ENCODE measurements at regions not wholly inside any gene's neighbourhood (a gene's known extent, or its start where the extent isn't known, plus 50 kb on each side); places are given as distances from the start of the nearest gene placed in this dataset.

GRCh38 chr15:53216036-53216435 lies 425.9 kb upstream of the ONECUT1 start:
- Histone ChIP-seq H3K27me3 (replicated peaks in 1 of 2; ENCODE audit: control insufficient read depth in 2 of 2, extremely low read depth in 1 of 2, insufficient read depth in 2 of 2, low read length in 1 of 2) (no peaks in the 10 kb centered on the region), H3K36me3 (ENCODE audit: control insufficient read depth in 2 of 2, extremely low read depth in 1 of 2, insufficient read depth in 1 of 2, low read length in 1 of 2) (no peaks in the 10 kb centered on the region), H3K4me1 (ENCODE audit: control insufficient read depth in 1 of 2, extremely low read depth in 1 of 2, insufficient read depth in 2 of 2, low read length in 2 of 2) (no peaks in the 10 kb centered on the region), H3K9me3 (no peaks in the 10 kb centered on the region), H3K27ac (ENCODE audit: low read length) (no peak overlapping the region), H3K4me3 (ENCODE audit: control insufficient read depth in 1 of 2, extremely low read depth in 1 of 2, low read length in 1 of 2) (no peak overlapping the region)
- no peak for ATAC-seq (replicated peaks in 1 of 4)
- no CpG with 5 or more reads among the region's 3 CpGs for WGBS (ENCODE audit: insufficient coverage)
- no peak for DNase-seq
- ChIA-PET CTCF (no interaction called here), POLR2A (no interaction called here)
- Mint-ChIP-seq H3K36me3 (no peaks in the 10 kb centered on the region), H3K4me1 (no peaks in the 10 kb centered on the region), H3K9me3 (no peaks in the 10 kb centered on the region), H3K27me3 (peaks cover 4 to 5% of the 10 kb centered on the region in 2 donors), H3K27ac (no peak overlapping the region), H3K4me3 (no peak overlapping the region)

- H3K27ac Mint-ChIP-seq: no peak overlapping the region
- Histone ChIP-seq H3K36me3 (ENCODE audit: control insufficient read depth in 2 of 2, extremely low read depth in 1 of 2, insufficient read depth in 1 of 2, low read length in 1 of 2) (no peaks in the 10 kb centered on the region), H3K27ac (ENCODE audit: low read length) (no peak overlapping the region), H3K27me3 (replicated peaks in 1 of 2; ENCODE audit: control insufficient read depth in 2 of 2, extremely low read depth in 1 of 2, insufficient read depth in 2 of 2, low read length in 1 of 2) (no peaks in the 10 kb centered on the region), H3K4me3 (ENCODE audit: control insufficient read depth in 1 of 2, extremely low read depth in 1 of 2, low read length in 1 of 2) (no peak overlapping the region), H3K9me3 (no peaks in the 10 kb centered on the region), H3K4me1 (ENCODE audit: control insufficient read depth in 1 of 2, extremely low read depth in 1 of 2, insufficient read depth in 2 of 2, low read length in 2 of 2) (no peaks in the 10 kb centered on the region)
- DNase-seq (no peak), ATAC-seq (replicated peaks in 1 of 4) (no peak)
- H3K27me3 Mint-ChIP-seq: peaks cover under 1 to 7% of the 10 kb centered on the region in 2 donors
- CTCF ChIA-PET: no interaction called here
- H3K4me3 Mint-ChIP-seq: no peak overlapping the region
- H3K9me3 Mint-ChIP-seq: no peaks in the 10 kb centered on the region
- POLR2A ChIA-PET: interaction anchor here in 1 of 2 donors (0.6 kb wide), 1 partner anchor 1967 kb away, joined by 4 read pairs; no protein-coding TSS in a partner anchor
- no peaks in the 10 kb centered on the region for H3K4me1 Mint-ChIP-seq
- no peaks in the 10 kb centered on the region for H3K36me3 Mint-ChIP-seq
Measured at GRCh38 chr15:53213336-53213735, 423.2 kb upstream of the ONECUT1 start.

- Mint-ChIP-seq H3K9me3 (no peaks in the 10 kb centered on the region), H3K36me3 (no peaks in the 10 kb centered on the region), H3K27me3 (peaks cover 0 to 7% of the 10 kb centered on the region in 2 donors), H3K4me3 (no peak overlapping the region), H3K4me1 (no peaks in the 10 kb centered on the region), H3K27ac (no peak overlapping the region)
- 90% methylated on average over 2 of the region's 4 CpGs for WGBS (ENCODE audit: insufficient coverage)
- H3K27ac ChIP-seq (ENCODE audit: low read length): no peak overlapping the region
- H3K4me3 ChIP-seq (ENCODE audit: control insufficient read depth in 1 of 2, extremely low read depth in 1 of 2, low read length in 1 of 2): no peak overlapping the region
- no peak for DNase-seq
- H3K27me3 ChIP-seq (replicated peaks in 1 of 2; ENCODE audit: control insufficient read depth in 2 of 2, extremely low read depth in 1 of 2, insufficient read depth in 2 of 2, low read length in 1 of 2): no peaks in the 10 kb centered on the region
- H3K36me3 ChIP-seq (ENCODE audit: control insufficient read depth in 2 of 2, extremely low read depth in 1 of 2, insufficient read depth in 1 of 2, low read length in 1 of 2): no peaks in the 10 kb centered on the region
- H3K4me1 ChIP-seq (ENCODE audit: control insufficient read depth in 1 of 2, extremely low read depth in 1 of 2, insufficient read depth in 2 of 2, low read length in 2 of 2): no peaks in the 10 kb centered on the region
- ChIA-PET POLR2A (interaction anchor here in 1 of 2 donors (0.6 kb wide), 1 partner anchor 1968 kb away, joined by 4 read pairs; no protein-coding TSS in a partner anchor), CTCF (no interaction called here)
- H3K9me3 ChIP-seq: no peaks in the 10 kb centered on the region
- ATAC-seq (replicated peaks in 1 of 4): no peak
Measured at GRCh38 chr15:53212785-53213184, 422.6 kb upstream of the ONECUT1 start.

GRCh38 chr15:53210653-53211052 lies 420.5 kb upstream of the ONECUT1 start:
- Mint-ChIP-seq H3K9me3 (peaks cover 0 to 8% (median 4%) of the 10 kb centered on the region in 3 donors), H3K4me3 (no peak overlapping the region), H3K27ac (no peak overlapping the region), H3K27me3 (peaks cover 5 to 7% of the 10 kb centered on the region in 2 donors), H3K4me1 (no peaks in the 10 kb centered on the region), H3K36me3 (no peaks in the 10 kb centered on the region)
- no CpG with 5 or more reads among the region's 3 CpGs for WGBS (ENCODE audit: insufficient coverage)
- no peak overlapping the region for H3K4me3 ChIP-seq (ENCODE audit: control insufficient read depth in 1 of 2, extremely low read depth in 1 of 2, low read length in 1 of 2)
- DNase-seq (no peak), ATAC-seq (replicated peaks in 1 of 4) (no peak)
- H3K27ac ChIP-seq (ENCODE audit: low read length): no peak overlapping the region
- POLR2A ChIA-PET: no interaction called here
- CTCF ChIA-PET: no interaction called here
- H3K9me3 ChIP-seq: no peaks in the 10 kb centered on the region
- no peaks in the 10 kb centered on the region for H3K36me3 ChIP-seq (ENCODE audit: control insufficient read depth in 2 of 2, extremely low read depth in 1 of 2, insufficient read depth in 1 of 2, low read length in 1 of 2)
- H3K27me3 ChIP-seq (replicated peaks in 1 of 2; ENCODE audit: control insufficient read depth in 2 of 2, extremely low read depth in 1 of 2, insufficient read depth in 2 of 2, low read length in 1 of 2): no peaks in the 10 kb centered on the region
- H3K4me1 ChIP-seq (ENCODE audit: control insufficient read depth in 1 of 2, extremely low read depth in 1 of 2, insufficient read depth in 2 of 2, low read length in 2 of 2): no peaks in the 10 kb centered on the region

- no peak overlapping the region for H3K4me3 Mint-ChIP-seq
- POLR2A ChIA-PET: no interaction called here
- WGBS (ENCODE audit: insufficient coverage): 71% methylated on average over 2 of the region's 9 CpGs
Measured at GRCh38 chr15:53209396-53210042, 419.4 kb upstream of the ONECUT1 start.

GRCh38 chr15:53208751-53209150 lies 418.6 kb upstream of the ONECUT1 start:
- Histone ChIP-seq H3K27ac (ENCODE audit: low read length) (no peak overlapping the region), H3K4me1 (ENCODE audit: control insufficient read depth in 1 of 2, extremely low read depth in 1 of 2, insufficient read depth in 2 of 2, low read length in 2 of 2) (no peaks in the 10 kb centered on the region), H3K27me3 (replicated peaks in 1 of 2; ENCODE audit: control insufficient read depth in 2 of 2, extremely low read depth in 1 of 2, insufficient read depth in 2 of 2, low read length in 1 of 2) (no peaks in the 10 kb centered on the region), H3K4me3 (ENCODE audit: control insufficient read depth in 1 of 2, extremely low read depth in 1 of 2, low read length in 1 of 2) (no peak overlapping the region), H3K36me3 (ENCODE audit: control insufficient read depth in 2 of 2, extremely low read depth in 1 of 2, insufficient read depth in 1 of 2, low read length in 1 of 2) (no peaks in the 10 kb centered on the region), H3K9me3 (no peaks in the 10 kb centered on the region)
- DNase-seq (no peak), ATAC-seq (replicated peaks in 1 of 4) (no peak)
- CTCF ChIA-PET: no interaction called here
- Mint-ChIP-seq H3K27me3 (peaks cover 4 to 12% of the 10 kb centered on the region in 2 donors), H3K9me3 (peaks cover 0 to 9% (median 4%) of the 10 kb centered on the region in 3 donors), H3K4me1 (no peaks in the 10 kb centered on the region), H3K36me3 (no peaks in the 10 kb centered on the region), H3K4me3 (no peak overlapping the region), H3K27ac (no peak overlapping the region)
- no CpG with 5 or more reads among the region's 4 CpGs for WGBS (ENCODE audit: insufficient coverage)
- POLR2A ChIA-PET: no interaction called here

More at GRCh38 chr15:53209396-53210042, 419.4 kb upstream of the ONECUT1 start:
- Histone ChIP-seq H3K36me3 (ENCODE audit: control insufficient read depth in 2 of 2, extremely low read depth in 1 of 2, insufficient read depth in 1 of 2, low read length in 1 of 2) (no peaks in the 10 kb centered on the region), H3K27ac (ENCODE audit: low read length) (no peak overlapping the region), H3K4me3 (ENCODE audit: control insufficient read depth in 1 of 2, extremely low read depth in 1 of 2, low read length in 1 of 2) (no peak overlapping the region), H3K27me3 (replicated peaks in 1 of 2; ENCODE audit: control insufficient read depth in 2 of 2, extremely low read depth in 1 of 2, insufficient read depth in 2 of 2, low read length in 1 of 2) (no peaks in the 10 kb centered on the region), H3K4me1 (ENCODE audit: control insufficient read depth in 1 of 2, extremely low read depth in 1 of 2, insufficient read depth in 2 of 2, low read length in 2 of 2) (no peaks in the 10 kb centered on the region), H3K9me3 (no peaks in the 10 kb centered on the region)
- Mint-ChIP-seq H3K27ac (no peak overlapping the region), H3K27me3 (peaks cover 6 to 7% of the 10 kb centered on the region in 2 donors), H3K36me3 (no peaks in the 10 kb centered on the region), H3K9me3 (peaks cover 0 to 9% (median 4%) of the 10 kb centered on the region in 3 donors), H3K4me1 (no peaks in the 10 kb centered on the region)
- ATAC-seq (replicated peaks in 1 of 4) (no peak), DNase-seq (no peak)
- CTCF ChIA-PET: no interaction called here

DNA sequence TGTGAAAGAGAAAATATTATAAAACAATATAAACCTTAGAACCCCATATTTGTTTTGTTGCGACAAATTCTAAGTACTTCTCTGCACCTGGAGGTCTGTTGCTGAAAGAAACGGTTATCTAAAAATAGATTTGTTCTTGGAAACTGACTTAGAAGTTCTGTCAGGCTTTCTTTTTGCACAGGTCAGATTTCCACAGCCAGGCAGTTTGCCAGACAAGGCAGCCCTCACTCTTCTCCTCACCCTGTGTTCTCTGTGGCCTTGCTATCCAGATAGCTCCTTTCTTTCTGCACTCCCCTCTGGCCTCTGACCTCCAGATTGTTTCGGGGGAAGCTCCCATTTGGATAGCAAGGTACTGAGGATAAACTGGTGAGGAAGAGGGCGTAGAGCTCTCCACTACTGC lies 413.3 kb upstream of the ONECUT1 start:
- no peak for DNase-seq
- Mint-ChIP-seq H3K36me3 (no peaks in the 10 kb centered on the region), H3K4me1 (no peaks in the 10 kb centered on the region), H3K27ac (no peak overlapping the region), H3K9me3 (peaks cover 0 to 9% (median 4%) of the 10 kb centered on the region in 3 donors), H3K27me3 (peaks cover 7 to 23% of the 10 kb centered on the region in 2 donors), H3K4me3 (no peak overlapping the region)
- no peaks in the 10 kb centered on the region for H3K27me3 ChIP-seq (replicated peaks in 1 of 2; ENCODE audit: control insufficient read depth in 2 of 2, extremely low read depth in 1 of 2, insufficient read depth in 2 of 2, low read length in 1 of 2)
- ATAC-seq (replicated peaks in 1 of 4): no peak
- ChIA-PET CTCF (no interaction called here), POLR2A (no interaction called here)
- WGBS (ENCODE audit: insufficient coverage): 40% methylated on average over 1 of the region's 4 CpGs
- no peak overlapping the region for H3K27ac ChIP-seq (ENCODE audit: low read length)
- H3K36me3 ChIP-seq (ENCODE audit: control insufficient read depth in 2 of 2, extremely low read depth in 1 of 2, insufficient read depth in 1 of 2, low read length in 1 of 2): no peaks in the 10 kb centered on the region
- no peaks in the 10 kb centered on the region for H3K9me3 ChIP-seq
- no peak overlapping the region for H3K4me3 ChIP-seq (ENCODE audit: control insufficient read depth in 1 of 2, extremely low read depth in 1 of 2, low read length in 1 of 2)
- H3K4me1 ChIP-seq (ENCODE audit: control insufficient read depth in 1 of 2, extremely low read depth in 1 of 2, insufficient read depth in 2 of 2, low read length in 2 of 2): no peaks in the 10 kb centered on the region

Data from T-cell (primary cell).